ENCODE measurements at regions not wholly inside any gene's neighbourhood (a gene's known extent, or its start where the extent isn't known, plus 50 kb on each side); places are given as distances from the start of the nearest gene placed in this dataset.
"Not testable (repeated sequence)": the region's sequence is repeated elsewhere in the genome, so short reads cannot be mapped to it uniquely, and the experiment has no call there.

- no peak for TF ChIP-seq CTCF (IDR thresholded peaks at IDR 0.05; ENCODE audit: low read depth, low read length)
- Histone ChIP-seq H3K27me3 (ENCODE audit: insufficient read depth, low read depth, severe bottlenecking) (peaks cover 71% of the 10 kb centered on the region), H3K36me3 (no peaks in the 10 kb centered on the region), H3K27ac (no peak overlapping the region), H3K9me3 (ENCODE audit: severe bottlenecking) (no peaks in the 10 kb centered on the region), H3K4me3 (ENCODE audit: low read depth, low read length) (no peak overlapping the region)
- DNase-seq, result no peak
These were observed 1005.5 kb downstream of the VRK1 start for GRCh38 chr14:97802430-97803373.

- no peak for DNase-seq
- Histone ChIP-seq H3K36me3 (no peaks in the 10 kb centered on the region), H3K9me3 (ENCODE audit: severe bottlenecking) (no peaks in the 10 kb centered on the region), H3K4me3 (ENCODE audit: low read depth, low read length) (no peak overlapping the region), H3K27me3 (ENCODE audit: insufficient read depth, low read depth, severe bottlenecking) (peaks cover 70% of the 10 kb centered on the region), H3K27ac (no peak overlapping the region)
- TF ChIP-seq CTCF (IDR thresholded peaks at IDR 0.05; ENCODE audit: low read depth, low read length), result no peak
These were observed 1006.9 kb downstream of the VRK1 start for GRCh38 chr14:97804056-97804455.

- Histone ChIP-seq H3K4me3 (ENCODE audit: low read depth, low read length) (no peak overlapping the region), H3K36me3 (no peaks in the 10 kb centered on the region), H3K27me3 (ENCODE audit: insufficient read depth, low read depth, severe bottlenecking) (peaks cover 63% of the 10 kb centered on the region), H3K9me3 (ENCODE audit: severe bottlenecking) (no peaks in the 10 kb centered on the region), H3K27ac (no peak overlapping the region)
- DNase-seq, result no peak
- TF ChIP-seq CTCF (IDR thresholded peaks at IDR 0.05; ENCODE audit: low read depth, low read length), result no peak
These were observed 1009.7 kb downstream of the VRK1 start for GRCh38 chr14:97806891-97807290.

- DNase-seq; H3K4me3 ChIP-seq (ENCODE audit: low read depth, low read length); H3K9me3 ChIP-seq (ENCODE audit: severe bottlenecking): not testable (repeated sequence)
These were observed 1011.4 kb downstream of the VRK1 start for GRCh38 chr14:97808541-97808940.

GRCh38 chr14:97813556-97813955 lies 1016.4 kb downstream of the VRK1 start:
- no peak for TF ChIP-seq CTCF (IDR thresholded peaks at IDR 0.05; ENCODE audit: low read depth, low read length)

More at GRCh38 chr14:97808541-97808940, 1011.4 kb downstream of the VRK1 start:
- peaks cover 70% of the 10 kb centered on the region for H3K27me3 ChIP-seq (ENCODE audit: insufficient read depth, low read depth, severe bottlenecking)
- H3K36me3 ChIP-seq, H3K27ac ChIP-seq: not testable (repeated sequence)

GRCh38 chr14:97820781-97821180 lies 1023.6 kb downstream of the VRK1 start:
- no peak overlapping the region for H3K27ac ChIP-seq
- no peak overlapping the region for H3K4me3 ChIP-seq (ENCODE audit: low read depth, low read length)
- H3K36me3 ChIP-seq, result no peaks in the 10 kb centered on the region
- peaks cover 4% of the 10 kb centered on the region for H3K9me3 ChIP-seq (ENCODE audit: severe bottlenecking)
- no peak for TF ChIP-seq CTCF (IDR thresholded peaks at IDR 0.05; ENCODE audit: low read depth, low read length)
- no peak for DNase-seq
- H3K27me3 ChIP-seq (ENCODE audit: insufficient read depth, low read depth, severe bottlenecking), result peaks cover 25% of the 10 kb centered on the region

More at GRCh38 chr14:97813556-97813955, 1016.4 kb downstream of the VRK1 start:
- H3K4me3 ChIP-seq (ENCODE audit: low read depth, low read length), result no peak overlapping the region
- peaks cover 4% of the 10 kb centered on the region for H3K9me3 ChIP-seq (ENCODE audit: severe bottlenecking)
- peaks cover 65% of the 10 kb centered on the region for H3K27me3 ChIP-seq (ENCODE audit: insufficient read depth, low read depth, severe bottlenecking)
- H3K36me3 ChIP-seq, result no peaks in the 10 kb centered on the region
- DNase-seq, result no peak
- no peak overlapping the region for H3K27ac ChIP-seq
